GM12892 (cell line): ENCODE measurements at regions not wholly inside any gene's neighbourhood (a gene's known extent, or its start where the extent isn't known, plus 50 kb on each side); places are given as distances from the start of the nearest gene placed in this dataset.

Source experiments
- POLR2A ChIP-seq: IDR thresholded peaks from 2 replicates; pipeline ENCODE4 v1.6.1; 2011; ENCODE audit warnings: low read depth, low read length, control low read depth
- TAF1 ChIP-seq: IDR thresholded peaks from 2 replicates; pipeline ENCODE4 v1.6.1; 2011; ENCODE audit warnings: low read depth, mild to moderate bottlenecking, control low read depth, low read length, borderline replicate concordance

DNA sequence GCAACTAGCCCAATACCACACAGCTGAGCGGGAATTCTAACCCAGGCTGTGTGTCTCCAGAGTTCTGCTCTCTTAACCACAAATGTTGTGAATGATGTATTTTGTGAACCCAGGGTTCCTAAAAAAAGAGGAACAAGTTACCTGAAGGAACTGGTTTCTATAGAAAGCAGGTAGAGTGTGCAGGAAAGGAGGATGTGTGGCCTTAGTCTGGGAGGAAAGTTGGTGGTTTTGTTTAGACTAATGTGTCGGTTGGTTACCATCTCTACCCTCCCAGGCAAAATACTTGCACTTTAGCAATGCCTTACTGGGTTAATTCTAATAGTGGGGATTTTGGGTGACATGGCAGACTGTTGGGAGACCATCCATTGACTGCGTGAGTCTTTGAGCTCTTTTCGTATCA is 143.3 kb downstream of the SCP2D1 start:
- TF ChIP-seq POLR2A (no peak), TAF1 (no peak)
